Erythroblast (primary cell): ENCODE measurements at regions not wholly inside any gene's neighbourhood (a gene's known extent, or its start where the extent isn't known, plus 50 kb on each side); places are given as distances from the start of the nearest gene placed in this dataset.

Experiments used
- DNase-seq, 2 experiments: peaks; one replicate each; lab custom pipeline; 2025; lab: John Stamatoyannopoulos, UW
- GATA1 ChIP-seq: IDR thresholded peaks from 2 replicates; pipeline ENCODE4 v1.6.1; 2011; ENCODE audit warnings: low read depth, mild to moderate bottlenecking, control low read depth, low read length, moderate library complexity
- POLR2A ChIP-seq: IDR thresholded peaks from 2 replicates; pipeline ENCODE4 v1.6.1; 2011; ENCODE audit warnings: mild to moderate bottlenecking, low read length

GRCh38 chr10:59098831-59099452 lies 77.5 kb upstream of the PHYHIPL start:
- no peak for DNase-seq
- TF ChIP-seq POLR2A = no peak
- TF ChIP-seq GATA1 = no peak

GRCh38 chr10:59099481-59099880 lies 77.0 kb upstream of the PHYHIPL start:
- TF ChIP-seq GATA1 (no peak), POLR2A (no peak)
- no peak for DNase-seq

GRCh38 chr10:59102394-59102793 lies 74.0 kb upstream of the PHYHIPL start:
- TF ChIP-seq GATA1 = no peak
- TF ChIP-seq POLR2A = no peak
- DNase-seq = no peak

DNA sequence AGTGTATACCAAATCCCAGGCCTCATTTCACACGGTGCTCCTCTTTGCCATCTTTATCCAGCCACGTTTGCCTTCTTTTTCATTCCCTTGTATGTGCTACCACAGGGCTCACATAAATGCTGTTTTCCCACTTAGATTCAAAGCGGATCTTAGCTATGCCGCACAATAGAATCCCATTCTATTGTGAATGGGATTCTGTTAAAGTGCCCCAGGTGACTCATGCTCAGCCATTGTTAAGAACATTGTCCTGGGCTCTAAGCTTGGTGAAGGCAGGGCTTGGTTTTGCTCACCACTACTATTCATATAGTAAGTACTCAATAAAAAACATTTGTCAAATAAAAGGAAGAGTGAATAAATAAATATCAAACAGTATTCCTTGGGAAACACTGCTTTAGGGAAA lies 72.3 kb upstream of the PHYHIPL start:
- DNase-seq = no peak
- TF ChIP-seq GATA1 (no peak), POLR2A (no peak)

GRCh38 chr10:59106441-59106840 lies 70.0 kb upstream of the PHYHIPL start:
- DNase-seq = no peak
- TF ChIP-seq POLR2A (no peak), GATA1 (no peak)

GRCh38 chr10:59107147-59107546 lies 69.3 kb upstream of the PHYHIPL start:
- DNase-seq = no peak
- TF ChIP-seq POLR2A (no peak), GATA1 (no peak)

DNA sequence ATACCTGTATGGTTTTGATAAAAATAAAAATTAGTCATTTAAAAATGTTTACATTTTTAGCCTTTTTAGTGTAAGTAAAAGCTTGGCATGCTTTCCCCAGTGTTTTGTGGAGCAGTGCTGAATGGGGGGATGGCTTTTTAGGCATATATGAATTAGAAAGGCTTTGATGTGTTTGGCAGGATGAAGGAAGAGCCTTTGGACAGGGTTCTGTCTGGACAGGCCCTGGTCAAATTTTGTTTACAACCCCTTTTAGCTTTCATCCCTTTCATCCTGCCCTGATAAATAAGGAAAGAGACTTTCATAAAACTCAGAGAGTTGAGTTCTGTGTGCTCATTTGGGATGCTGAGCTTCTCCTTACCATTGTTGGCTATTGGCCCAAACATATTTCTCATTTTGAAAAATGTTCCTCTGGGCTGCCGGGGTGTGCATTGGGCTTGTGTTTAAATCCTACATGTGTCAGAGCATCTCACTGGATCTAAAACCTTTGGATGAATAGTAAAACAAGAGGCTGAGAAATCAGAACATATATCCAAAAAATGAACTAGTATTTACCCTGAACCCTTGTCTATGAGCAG lies 68.1 kb upstream of the PHYHIPL start:
- TF ChIP-seq POLR2A (no peak), GATA1 (no peak)
- DNase-seq = no peak

- DNase-seq = no peak
Measured at GRCh38 chr10:59108886-59109288, 67.6 kb upstream of the PHYHIPL start.

DNA sequence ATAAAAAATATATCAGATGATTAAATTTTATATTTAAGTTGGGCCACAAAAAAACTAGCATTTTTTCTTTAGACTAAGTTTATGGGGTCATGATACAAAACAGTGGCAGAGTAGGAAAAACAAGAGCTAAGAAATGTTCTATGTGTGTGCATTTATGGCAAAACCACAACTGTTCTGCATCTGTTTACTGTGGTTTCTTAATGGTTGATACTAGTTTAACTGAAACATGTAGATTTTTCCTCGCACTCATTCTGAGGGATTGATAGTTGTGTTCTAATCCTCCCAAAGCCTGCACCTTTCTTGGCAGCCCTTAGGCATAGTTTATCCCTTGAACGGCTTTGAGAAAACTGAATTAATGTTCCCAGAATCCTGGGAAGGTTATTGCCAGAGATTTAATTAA lies 66.6 kb upstream of the PHYHIPL start:
- no peak for DNase-seq
- no peak for TF ChIP-seq GATA1
- no peak for TF ChIP-seq POLR2A

More at GRCh38 chr10:59108886-59109288, 67.6 kb upstream of the PHYHIPL start:
- TF ChIP-seq GATA1 (no peak), POLR2A (no peak)

GRCh38 chr10:59124187-59124586 lies 52.3 kb upstream of the PHYHIPL start:
- no peak for DNase-seq
- no peak for TF ChIP-seq GATA1
- TF ChIP-seq POLR2A = no peak

GRCh38 chr10:59125666-59126065 lies 50.8 kb upstream of the PHYHIPL start:
- no peak for TF ChIP-seq POLR2A
- no peak for TF ChIP-seq GATA1
- no peak for DNase-seq

DNA sequence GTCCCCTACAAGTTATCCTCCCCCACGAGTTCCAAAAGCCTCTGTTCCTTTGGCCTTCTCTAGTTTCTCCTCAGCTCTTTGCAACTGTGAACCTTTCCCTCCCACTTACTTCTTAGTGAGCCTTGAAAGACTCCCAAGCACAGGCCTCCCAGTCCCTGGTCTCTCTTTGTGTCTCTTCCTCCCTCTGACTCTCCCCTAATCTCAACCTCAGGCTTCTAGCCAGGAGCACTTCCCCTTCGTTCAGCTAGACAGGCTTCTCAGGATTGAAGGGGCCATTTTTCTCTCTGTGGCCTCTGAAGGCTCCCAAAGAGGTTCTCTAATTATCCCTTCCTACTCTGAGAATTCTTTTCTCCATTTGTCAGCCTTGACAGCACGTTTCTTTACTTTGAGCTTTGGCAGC lies 50.2 kb upstream of the PHYHIPL start:
- TF ChIP-seq POLR2A (no peak), GATA1 (no peak)
- no peak for DNase-seq
